K562 (cell line): ENCODE measurements at regions not wholly inside any gene's neighbourhood (a gene's known extent, or its start where the extent isn't known, plus 50 kb on each side); places are given as distances from the start of the nearest gene placed in this dataset.

Source experiments
- AFF1 ChIP-seq, 2 experiments: fragments of 450-650 bp; IDR thresholded peaks; 2 replicates each; pipeline ENCODE4 v1.6.1; 2018; ENCODE audit warnings: mild to moderate bottlenecking in 2 of 2, low read depth in 1 of 2; ENCODE audit not compliant: partially characterized antibody in 2 of 2
- BRF2 ChIP-seq: IDR thresholded peaks from 3 replicates; pipeline ENCODE4 v1.6.1; 2011; ENCODE audit warnings: borderline replicate concordance, mild to moderate bottlenecking; ENCODE audit not compliant: insufficient read length, insufficient read depth
- CBFB ChIP-seq: sonication (generic); formaldehyde crosslinking; IDR thresholded peaks from 2 replicates; pipeline ENCODE4 v1.4.0; 2020; ENCODE audit warnings: mild to moderate bottlenecking, missing genetic modification reagents
- CCNT2 ChIP-seq: IDR thresholded peaks from 2 replicates; pipeline ENCODE4 v1.6.1; 2011; ENCODE audit warnings: borderline replicate concordance, low read depth, mild to moderate bottlenecking, moderate library complexity, mixed read lengths, low read length; ENCODE audit not compliant: insufficient read length; ENCODE audit errors: extremely low read depth
- FOXA3 ChIP-seq, 2 experiments: fragments of 450-650 bp in 1 of 2; sonication (generic) in 1 of 2; formaldehyde crosslinking; IDR thresholded peaks in 1 of 2; conservative IDR thresholded peaks in 1 of 2; 2 replicates each; pipeline versions ENCODE4 v1.4.0 to v1.8.0; 2020 to 2022; ENCODE audit warnings: mild to moderate bottlenecking in 2 of 2, missing genetic modification reagents in 1 of 2
- KDM5B ChIP-seq: fragments of 200-600 bp; sonication (generic); IDR thresholded peaks from 2 replicates; pipeline ENCODE4 v1.6.1; 2012; ENCODE audit warnings: low read depth, mild to moderate bottlenecking, moderate library complexity, low read length, control low read depth, inconsistent platforms; ENCODE audit not compliant: insufficient replicate concordance
- MYBL2 ChIP-seq, 2 experiments: fragments of 450-650 bp in 1 of 2; sonication (generic) in 1 of 2; formaldehyde crosslinking in 1 of 2; IDR thresholded peaks; 2 replicates each; pipeline versions ENCODE4 v1.6.1 to v1.8.1; 2017 to 2022; ENCODE audit warnings: borderline replicate concordance in 1 of 2, inconsistent platforms in 1 of 2, low read depth in 1 of 2, mild to moderate bottlenecking in 1 of 2, missing genetic modification reagents in 1 of 2, moderate library complexity in 1 of 2
- NR2F6 ChIP-seq: fragments of 450-650 bp; formaldehyde crosslinking; IDR thresholded peaks from 2 replicates; pipeline ENCODE4 v1.4.0; 2020; ENCODE audit warnings: mild to moderate bottlenecking
- PHF21A ChIP-seq: fragments of 450-650 bp; IDR thresholded peaks from 2 replicates; pipeline ENCODE4 v1.6.1; 2017; ENCODE audit warnings: low read depth, borderline replicate concordance
- PKNOX1 ChIP-seq: fragments of 450-650 bp; IDR thresholded peaks from 2 replicates; pipeline ENCODE4 v1.6.1; 2016
- PML ChIP-seq: IDR thresholded peaks from 2 replicates; pipeline ENCODE4 v1.6.1; 2012; ENCODE audit warnings: low read length, inconsistent platforms
- RAD51 ChIP-seq: fragments of 450-650 bp; IDR thresholded peaks from 2 replicates; pipeline ENCODE4 v1.7.1; 2016; ENCODE audit warnings: low read depth, mild to moderate bottlenecking, borderline replicate concordance
- U2AF2 ChIP-seq: fragments of 200-400 bp; formaldehyde crosslinking; optimal IDR thresholded peaks from 2 replicates; pipeline ENCODE3; 2017; ENCODE audit warnings: low read depth, mild to moderate bottlenecking, low read length
- VEZF1 ChIP-seq: fragments of 200-800 bp; sonication (Bioruptor generic); IDR thresholded peaks from 2 replicates; pipeline ENCODE4 v1.6.1; 2017; ENCODE audit warnings: missing genetic modification characterization, missing compliant biosample characterization
- ZNF324 ChIP-seq: fragments of 250-450 bp; sonication (Bioruptor Pico); IDR thresholded peaks from 2 replicates; pipeline ENCODE4 v1.4.0; 2020; ENCODE audit warnings: mild to moderate bottlenecking
- ZNF707 ChIP-seq: fragments of 250-450 bp; sonication (Bioruptor Pico); conservative IDR thresholded peaks from 2 replicates; pipeline ENCODE4 v1.8.0; 2022; ENCODE audit warnings: inconsistent platforms, mild to moderate bottlenecking, moderate library complexity
- ZSCAN32 ChIP-seq: fragments of 450-650 bp; formaldehyde crosslinking; IDR thresholded peaks from 2 replicates; pipeline ENCODE4 v1.4.0; 2020; ENCODE audit warnings: mild to moderate bottlenecking, moderate library complexity
- TF ChIP-seq, protein P1 (sequence below), 3 experiments: IDR thresholded peaks in 2 of 3; conservative IDR thresholded peaks in 1 of 3; 2 replicates each; pipeline ENCODE4 v1.5.1; 2011 to 2012; ENCODE audit warnings: low read length in 3 of 3, mild to moderate bottlenecking in 3 of 3, control low read depth in 2 of 3, improper control_type of control experiment in 1 of 3, inconsistent platforms in 1 of 3, low read depth in 1 of 3, mixed read lengths in 1 of 3, moderate library complexity in 1 of 3; ENCODE audit not compliant: insufficient read depth in 2 of 3

GRCh38 chr6:15090145-15090579 lies 155.7 kb upstream of the JARID2 start (continued):
- peak; percentile 13 to 17 for TF ChIP-seq AFF1 (IDR thresholded peaks at IDR 0.05; ENCODE audit: low read depth in 1 of 2, partially characterized antibody in 2 of 2)
- no peak for TF ChIP-seq FOXA3 (CRISPR knock-in tag; conservative IDR thresholded peaks at IDR 0.05 in 1 of 2, IDR thresholded peaks at IDR 0.05 in 1 of 2)
- TF ChIP-seq ZSCAN32: no peak
- no peak for TF ChIP-seq CBFB (CRISPR knock-in tag)
- TF ChIP-seq ZNF707 (CRISPR knock-in tag): 0 out of 2 replicates have a peak, but pooled peaks have one; percentile 48
- TF ChIP-seq, protein P1, sequence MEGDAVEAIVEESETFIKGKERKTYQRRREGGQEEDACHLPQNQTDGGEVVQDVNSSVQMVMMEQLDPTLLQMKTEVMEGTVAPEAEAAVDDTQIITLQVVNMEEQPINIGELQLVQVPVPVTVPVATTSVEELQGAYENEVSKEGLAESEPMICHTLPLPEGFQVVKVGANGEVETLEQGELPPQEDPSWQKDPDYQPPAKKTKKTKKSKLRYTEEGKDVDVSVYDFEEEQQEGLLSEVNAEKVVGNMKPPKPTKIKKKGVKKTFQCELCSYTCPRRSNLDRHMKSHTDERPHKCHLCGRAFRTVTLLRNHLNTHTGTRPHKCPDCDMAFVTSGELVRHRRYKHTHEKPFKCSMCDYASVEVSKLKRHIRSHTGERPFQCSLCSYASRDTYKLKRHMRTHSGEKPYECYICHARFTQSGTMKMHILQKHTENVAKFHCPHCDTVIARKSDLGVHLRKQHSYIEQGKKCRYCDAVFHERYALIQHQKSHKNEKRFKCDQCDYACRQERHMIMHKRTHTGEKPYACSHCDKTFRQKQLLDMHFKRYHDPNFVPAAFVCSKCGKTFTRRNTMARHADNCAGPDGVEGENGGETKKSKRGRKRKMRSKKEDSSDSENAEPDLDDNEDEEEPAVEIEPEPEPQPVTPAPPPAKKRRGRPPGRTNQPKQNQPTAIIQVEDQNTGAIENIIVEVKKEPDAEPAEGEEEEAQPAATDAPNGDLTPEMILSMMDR (IDR thresholded peaks at IDR 0.05 in 2 of 3, conservative IDR thresholded peaks at IDR 0.05 in 1 of 3; ENCODE audit: insufficient read depth in 2 of 3, low read depth in 1 of 3, low read length in 3 of 3): no peak
- TF ChIP-seq NR2F6: no peak
- TF ChIP-seq PML: no peak
- TF ChIP-seq RAD51: no peak
- TF ChIP-seq MYBL2 (IDR thresholded peaks at IDR 0.05; ENCODE audit: low read depth): no peak
- no peak for TF ChIP-seq MYBL2 (CRISPR knock-in tag; IDR thresholded peaks at IDR 0.05; ENCODE audit: borderline replicate concordance)
- TF ChIP-seq U2AF2: no peak
- peak; percentile 83 for TF ChIP-seq KDM5B
- no peak for TF ChIP-seq BRF2
- TF ChIP-seq ZNF324 (CRISPR knock-in tag): no peak
- TF ChIP-seq PKNOX1: peak; percentile 71
- no peak for TF ChIP-seq PHF21A
- peak; percentile 41; the same call in 1 of the 2 replicates for TF ChIP-seq VEZF1 (CRISPR knock-in tag)
- peak; percentile 42 for TF ChIP-seq CCNT2
